ENCODE measurements at regions not wholly inside any gene's neighbourhood (a gene's known extent, or its start where the extent isn't known, plus 50 kb on each side); places are given as distances from the start of the nearest gene placed in this dataset.

GRCh38 chr6:148179786-148180185 is 162.9 kb upstream of the SASH1 start:
- H3K27me3 ChIP-seq (ENCODE audit: control insufficient read depth, insufficient read depth, low read length, poor library complexity, severe bottlenecking): no peaks in the 10 kb centered on the region
- H3K4me3 ChIP-seq (ENCODE audit: low read length): no peak overlapping the region
- H3K4me1 ChIP-seq (ENCODE audit: control insufficient read depth, insufficient read depth, low read length): no peaks in the 10 kb centered on the region
- Mint-ChIP-seq H3K9me3 (peaks cover 15% of the 10 kb centered on the region), H3K4me1 (peaks cover 4% of the 10 kb centered on the region), H3K27me3 (ENCODE audit: insufficient read depth) (peaks cover 6% of the 10 kb centered on the region), H3K36me3 (ENCODE audit: low read depth) (peaks cover 2% of the 10 kb centered on the region), H3K4me3 (no peak overlapping the region), H3K27ac (no peak overlapping the region)
- WGBS, 2 experiments (ENCODE audit: insufficient coverage in 1 of 2, insufficient read length in 1 of 2): 57 to 71% methylated on average over 1 of the region's 1 CpG
- H3K36me3 ChIP-seq (ENCODE audit: control insufficient read depth, insufficient read depth, low read length): no peaks in the 10 kb centered on the region
- peak; percentile 70 for DNase-seq
- H3K9me3 ChIP-seq (ENCODE audit: control insufficient read depth, low read length): peaks cover 5% of the 10 kb centered on the region
- no peak overlapping the region for H3K27ac ChIP-seq (ENCODE audit: low read depth, low read length)
- TF ChIP-seq, protein P1, sequence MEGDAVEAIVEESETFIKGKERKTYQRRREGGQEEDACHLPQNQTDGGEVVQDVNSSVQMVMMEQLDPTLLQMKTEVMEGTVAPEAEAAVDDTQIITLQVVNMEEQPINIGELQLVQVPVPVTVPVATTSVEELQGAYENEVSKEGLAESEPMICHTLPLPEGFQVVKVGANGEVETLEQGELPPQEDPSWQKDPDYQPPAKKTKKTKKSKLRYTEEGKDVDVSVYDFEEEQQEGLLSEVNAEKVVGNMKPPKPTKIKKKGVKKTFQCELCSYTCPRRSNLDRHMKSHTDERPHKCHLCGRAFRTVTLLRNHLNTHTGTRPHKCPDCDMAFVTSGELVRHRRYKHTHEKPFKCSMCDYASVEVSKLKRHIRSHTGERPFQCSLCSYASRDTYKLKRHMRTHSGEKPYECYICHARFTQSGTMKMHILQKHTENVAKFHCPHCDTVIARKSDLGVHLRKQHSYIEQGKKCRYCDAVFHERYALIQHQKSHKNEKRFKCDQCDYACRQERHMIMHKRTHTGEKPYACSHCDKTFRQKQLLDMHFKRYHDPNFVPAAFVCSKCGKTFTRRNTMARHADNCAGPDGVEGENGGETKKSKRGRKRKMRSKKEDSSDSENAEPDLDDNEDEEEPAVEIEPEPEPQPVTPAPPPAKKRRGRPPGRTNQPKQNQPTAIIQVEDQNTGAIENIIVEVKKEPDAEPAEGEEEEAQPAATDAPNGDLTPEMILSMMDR (conservative IDR thresholded peaks at IDR 0.05): peak; percentile 72
- H3K9ac ChIP-seq (ENCODE audit: extremely low read depth, low read length, poor library complexity, severe bottlenecking): no peak overlapping the region

- TF ChIP-seq, protein P1 (conservative IDR thresholded peaks at IDR 0.05): no peak
- Histone ChIP-seq H3K4me1 (ENCODE audit: control insufficient read depth, insufficient read depth, low read length) (no peaks in the 10 kb centered on the region), H3K36me3 (ENCODE audit: control insufficient read depth, insufficient read depth, low read length) (no peaks in the 10 kb centered on the region), H3K27ac (ENCODE audit: low read depth, low read length) (no peak overlapping the region), H3K9me3 (ENCODE audit: control insufficient read depth, low read length) (no peaks in the 10 kb centered on the region), H3K27me3 (ENCODE audit: control insufficient read depth, insufficient read depth, low read length, poor library complexity, severe bottlenecking) (no peaks in the 10 kb centered on the region), H3K9ac (ENCODE audit: extremely low read depth, low read length, poor library complexity, severe bottlenecking) (no peak overlapping the region), H3K4me3 (ENCODE audit: low read length) (no peak overlapping the region)
- Mint-ChIP-seq H3K9me3 (peaks cover 15% of the 10 kb centered on the region), H3K27me3 (ENCODE audit: insufficient read depth) (peaks cover 4% of the 10 kb centered on the region), H3K4me1 (peaks cover 4% of the 10 kb centered on the region), H3K27ac (no peak overlapping the region), H3K4me3 (no peak overlapping the region), H3K36me3 (ENCODE audit: low read depth) (peaks cover 2% of the 10 kb centered on the region)
- DNase-seq: no peak
- 90 to 94% methylated on average over 3 to 4 of the region's 4 CpGs for WGBS, 2 experiments (ENCODE audit: insufficient coverage in 1 of 2, insufficient read length in 1 of 2)
These were observed 160.3 kb upstream of the SASH1 start for GRCh38 chr6:148182378-148182777.

DNA sequence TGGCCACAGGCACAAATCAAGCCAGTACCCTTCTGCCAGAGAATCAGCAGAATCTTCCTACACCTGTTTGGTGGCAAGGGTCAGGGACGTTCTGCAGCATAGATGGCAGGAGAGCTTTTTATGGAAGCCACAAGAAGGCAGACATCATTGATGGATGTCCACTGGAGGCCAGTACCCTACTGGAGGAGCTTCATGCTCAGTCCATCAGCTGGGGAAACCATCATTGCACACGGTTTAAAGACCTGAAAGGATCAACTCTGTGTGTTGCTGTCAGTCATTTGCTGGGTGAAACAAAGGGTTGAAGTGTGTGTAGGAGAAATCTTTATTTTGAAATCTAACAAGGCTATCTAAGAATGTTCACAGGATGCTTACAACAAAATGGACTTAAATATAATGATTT is 158.9 kb upstream of the SASH1 start:
- Histone ChIP-seq H3K9ac (ENCODE audit: extremely low read depth, low read length, poor library complexity, severe bottlenecking) (no peak overlapping the region), H3K27me3 (ENCODE audit: control insufficient read depth, insufficient read depth, low read length, poor library complexity, severe bottlenecking) (no peaks in the 10 kb centered on the region), H3K4me3 (ENCODE audit: low read length) (no peak overlapping the region), H3K4me1 (ENCODE audit: control insufficient read depth, insufficient read depth, low read length) (peaks cover 4% of the 10 kb centered on the region), H3K27ac (ENCODE audit: low read depth, low read length) (no peak overlapping the region), H3K36me3 (ENCODE audit: control insufficient read depth, insufficient read depth, low read length) (no peaks in the 10 kb centered on the region), H3K9me3 (ENCODE audit: control insufficient read depth, low read length) (no peaks in the 10 kb centered on the region)
- 91 to 100% methylated on average over 1 to 2 of the region's 2 CpGs for WGBS, 2 experiments (ENCODE audit: insufficient coverage in 1 of 2, insufficient read length in 1 of 2)
- Mint-ChIP-seq H3K9me3 (peaks cover 8% of the 10 kb centered on the region), H3K27me3 (ENCODE audit: insufficient read depth) (peaks cover 2% of the 10 kb centered on the region), H3K4me1 (no peaks in the 10 kb centered on the region), H3K36me3 (ENCODE audit: low read depth) (no peaks in the 10 kb centered on the region), H3K4me3 (no peak overlapping the region), H3K27ac (no peak overlapping the region)
- TF ChIP-seq, protein P1 (conservative IDR thresholded peaks at IDR 0.05): no peak
- no peak for DNase-seq

Measured in endodermal cell (in vitro differentiated cells).